ENCODE measurements at regions not wholly inside any gene's neighbourhood (a gene's known extent, or its start where the extent isn't known, plus 50 kb on each side); places are given as distances from the start of the nearest gene placed in this dataset.

DNA sequence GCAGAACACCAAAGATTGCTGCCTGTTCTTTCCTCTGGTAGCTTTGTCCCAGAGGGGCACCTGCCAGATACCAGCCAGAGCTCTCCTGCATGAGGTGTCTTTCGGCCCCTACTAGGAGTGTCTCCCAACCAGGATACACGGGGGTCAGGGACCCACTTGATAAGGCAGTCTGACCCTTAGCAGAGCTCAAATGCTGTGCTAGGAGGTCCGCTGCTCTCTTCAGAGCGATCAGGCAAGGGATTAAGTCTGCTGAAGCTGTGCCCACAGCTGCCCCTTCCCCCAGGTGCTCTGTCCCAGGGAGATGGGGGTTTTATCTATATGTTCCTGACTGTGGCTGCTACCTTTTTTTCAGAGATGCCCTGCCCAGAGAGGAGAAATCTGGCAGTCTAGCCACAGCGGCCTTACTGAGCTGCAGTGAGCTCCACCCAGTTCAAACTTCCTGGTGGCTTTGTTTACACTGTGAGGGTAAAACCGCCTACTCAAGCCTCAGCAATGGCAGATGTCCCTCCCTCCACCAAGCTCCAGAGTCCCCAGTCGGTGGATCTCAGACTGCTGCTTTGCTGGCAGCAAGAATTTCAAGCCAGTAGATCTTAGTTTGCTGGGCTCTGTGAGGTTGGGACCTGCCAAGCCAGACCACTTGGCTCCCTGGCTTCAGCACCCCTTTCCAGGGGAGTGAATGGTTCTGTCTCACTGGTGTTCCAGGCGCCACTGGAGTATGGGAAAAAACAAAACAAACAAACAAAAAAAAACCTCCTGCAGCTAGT lies 52.0 kb upstream of the TMTC2 start:
- DNase-seq: peak; percentile 67

DNA sequence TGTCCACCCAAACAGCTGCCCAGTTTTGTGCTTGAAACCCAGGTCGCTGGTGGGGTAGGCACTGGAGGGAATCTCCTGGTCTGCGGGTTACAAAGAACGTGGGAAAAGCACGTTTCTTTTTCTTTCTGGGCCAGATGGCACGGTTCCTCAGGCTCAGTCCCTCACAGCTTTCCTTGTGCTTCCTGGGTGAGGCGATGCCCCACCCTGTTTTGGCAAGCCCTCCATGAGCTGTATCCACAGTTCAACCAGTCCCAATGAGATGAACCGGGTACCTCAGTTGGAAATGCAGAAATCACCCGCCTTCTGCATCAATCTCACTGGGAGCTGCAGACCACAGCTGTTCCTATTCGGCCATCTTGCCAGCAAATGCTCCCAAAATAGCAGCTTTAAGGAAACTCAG lies 51.4 kb upstream of the TMTC2 start:
- DNase-seq: no peak
